HepG2 (cell line): ENCODE measurements at regions not wholly inside any gene's neighbourhood (a gene's known extent, or its start where the extent isn't known, plus 50 kb on each side); places are given as distances from the start of the nearest gene placed in this dataset.

ENCODE experiments used
- ATAC-seq: fragments of 200-7000 bp; cut with Tn5 transposase; 3 replicates; pipeline ENCODE4 v1.9.1; 2020; ENCODE audit warnings: mild to moderate bottlenecking, moderate library complexity
- BruUV-seq: library from RNA; stranded (reverse); fragments of 400-500 nt; replicated peaks from 2 replicates; lab custom pipeline; 2021; lab: Mats Ljungman, UMichigan
- CTCF ChIA-PET: fragments of 300-600 bp; formaldehyde crosslinking; extraction: SDS; loops from one replicate; lab custom pipeline; 2021; ENCODE audit warnings: low total read pairs, inconsistent platforms, low intra/inter-chr PET ratio; lab: Yijun Ruan, JAX
- POLR2A ChIA-PET: fragments of 350-600 bp; sonication (Branson Sonifier 250); formaldehyde crosslinking; loops from one replicate; lab custom pipeline; 2020; ENCODE audit warnings: antibody characterized with exemption, inconsistent platforms; lab: Yijun Ruan, JAX
- DNase-seq: peaks from one replicate; pipeline ENCODE4 v3.0.0-alpha.2; 2015; ENCODE audit warnings: low spot score
- FAIRE-seq: peaks from 3 replicates; lab custom pipeline; 2011; peaks lifted over from hg19 to GRCh38; lab: Jason Lieb, UNC
- H2AFZ ChIP-seq: one replicate; pipeline ENCODE4 v1.6.1; 2011; ENCODE audit warnings: low read length, inconsistent platforms
- H3K27ac ChIP-seq: fragments of 300-600 bp; 3 replicates; pipeline ENCODE4 v1.8.0; 2011; ENCODE audit warnings: mixed run types, mild to moderate bottlenecking, mixed read lengths, low read length, inconsistent platforms; ENCODE audit not compliant: insufficient read depth; ENCODE audit errors: extremely low read length
- H3K27me3 ChIP-seq, 2 experiments: fragments of 200-600 bp in 1 of 2; 2 replicates in 1 of 2; 3 replicates in 1 of 2; pipeline versions ENCODE4 v1.6.0 to v1.8.0; 2011; ENCODE audit warnings: low read length in 2 of 2, mild to moderate bottlenecking in 2 of 2, moderate library complexity in 2 of 2, inconsistent platforms in 1 of 2; ENCODE audit not compliant: insufficient read depth in 2 of 2, control insufficient read depth in 1 of 2
- H3K36me3 ChIP-seq, 2 experiments: fragments of 200-600 bp in 1 of 2; replicated peaks in 1 of 2; 2 replicates in 1 of 2; 3 replicates in 1 of 2; pipeline versions ENCODE4 v1.5.1 to v1.8.0; 2011; ENCODE audit warnings: low read length in 2 of 2, inconsistent platforms in 1 of 2; ENCODE audit not compliant: insufficient read depth in 2 of 2, control insufficient read depth in 1 of 2
- H3K4me1 ChIP-seq: 2 replicates; pipeline ENCODE4 v1.5.1; 2012; ENCODE audit warnings: low read length, inconsistent platforms; ENCODE audit not compliant: insufficient read depth
- H3K4me2 ChIP-seq: 2 replicates; pipeline ENCODE4 v1.6.0; 2011; ENCODE audit warnings: low read depth, low read length, inconsistent platforms
- H3K4me3 ChIP-seq, 3 experiments: fragments of 200-600 bp in 1 of 3; sonication (generic), shearing (Covaris generic) in 1 of 3; replicated peaks in 1 of 3; 2 replicates each; pipeline ENCODE4 v1.5.1; 2011 to 2016; ENCODE audit warnings: low read length in 3 of 3, inconsistent platforms in 2 of 3, low read depth in 2 of 3, mild to moderate bottlenecking in 2 of 3, control low read depth in 1 of 3, mixed read lengths in 1 of 3; ENCODE audit not compliant: insufficient read depth in 1 of 3
- H3K79me2 ChIP-seq: one replicate; pipeline ENCODE4 v1.6.1; 2011; ENCODE audit warnings: low read length, inconsistent platforms; ENCODE audit not compliant: insufficient read depth
- H3K9ac ChIP-seq: 2 replicates; pipeline ENCODE4 v1.6.0; 2011; ENCODE audit warnings: mild to moderate bottlenecking, low read depth, low read length, inconsistent platforms; ENCODE audit not compliant: insufficient read depth
- H3K9me3 ChIP-seq: 2 replicates; pipeline ENCODE4 v1.5.1; 2012; ENCODE audit warnings: mild to moderate bottlenecking, low read length
- H4K20me1 ChIP-seq: 2 replicates; pipeline ENCODE4 v1.6.0; 2011; ENCODE audit warnings: inconsistent platforms, mild to moderate bottlenecking, low read length, moderate library complexity; ENCODE audit not compliant: insufficient read depth
- ATF7-NPFF ChIP-seq: sonication (generic); formaldehyde crosslinking; IDR thresholded peaks from 2 replicates; pipeline ENCODE4 v1.8.1; 2023; ENCODE audit warnings: mild to moderate bottlenecking, low read depth, missing genetic modification reagents, moderate library complexity
- HNRNPH1 ChIP-seq: fragments of 200-400 bp; formaldehyde crosslinking; optimal IDR thresholded peaks from 2 replicates; pipeline ENCODE3; 2017; ENCODE audit warnings: mild to moderate bottlenecking, low read depth, low read length
- NFKB2 ChIP-seq: sonication (generic); formaldehyde crosslinking; IDR thresholded peaks from 2 replicates; pipeline ENCODE4 v1.4.0; 2020; ENCODE audit warnings: missing genetic modification reagents, borderline replicate concordance
- ZBTB1 ChIP-seq: sonication (generic); formaldehyde crosslinking; IDR thresholded peaks from 2 replicates; pipeline ENCODE4 v1.4.0; 2020; ENCODE audit warnings: missing genetic modification reagents, borderline replicate concordance
- ZNF317 ChIP-seq: sonication (generic); formaldehyde crosslinking; IDR thresholded peaks from 2 replicates; pipeline ENCODE4 v1.5.0; 2020; ENCODE audit warnings: mild to moderate bottlenecking, missing genetic modification reagents
- ZNF501 ChIP-seq: sonication (generic); formaldehyde crosslinking; IDR thresholded peaks from 2 replicates; pipeline ENCODE4 v1.5.1; 2020; ENCODE audit warnings: mild to moderate bottlenecking, moderate library complexity, missing genetic modification reagents
- ZNF570 ChIP-seq: sonication (generic); formaldehyde crosslinking; IDR thresholded peaks from 2 replicates; pipeline ENCODE4 v1.4.0; 2020; ENCODE audit warnings: mild to moderate bottlenecking, missing genetic modification reagents, borderline replicate concordance
- ZNF598 ChIP-seq: sonication (generic); formaldehyde crosslinking; IDR thresholded peaks from 2 replicates; pipeline ENCODE4 v1.5.1; 2020; ENCODE audit warnings: mild to moderate bottlenecking, missing genetic modification reagents, borderline replicate concordance
- ZNF780A ChIP-seq: sonication (generic); formaldehyde crosslinking; IDR thresholded peaks from 2 replicates; pipeline ENCODE4 v1.8.0; 2022; ENCODE audit warnings: mild to moderate bottlenecking, missing genetic modification reagents, moderate library complexity
- ZNF788 ChIP-seq: sonication (generic); formaldehyde crosslinking; IDR thresholded peaks from 2 replicates; pipeline ENCODE4 v1.5.0; 2020; ENCODE audit warnings: mild to moderate bottlenecking, missing genetic modification reagents, borderline replicate concordance
- ZNF850 ChIP-seq: sonication (generic); formaldehyde crosslinking; conservative IDR thresholded peaks from 2 replicates; pipeline ENCODE4 v1.9.0; 2021; ENCODE audit warnings: mild to moderate bottlenecking, missing genetic modification reagents
- ZNF883 ChIP-seq: sonication (generic); formaldehyde crosslinking; IDR thresholded peaks from 2 replicates; pipeline ENCODE4 v1.5.1; 2020; ENCODE audit warnings: mild to moderate bottlenecking, missing genetic modification reagents; ENCODE audit errors: not compliant biosample characterization
- WGBS: methylation state at CpG from one replicate; pipeline ENCODE4 v1.1.6; 2017; ENCODE audit warnings: low lambda C conversion rate; 5-methylcytosine and 5-hydroxymethylcytosine counted together
- in situ Hi-C: cut with HindIII; loops from 2 replicates; pipeline ENCODE4 v1.10.0; 2017; ENCODE audit warnings: low pct_unique_long_range_greater_than_20kb; ENCODE audit not compliant: extremely low pct_ligation_motif_present
- intact Hi-C: fragments of 100-400 bp; cut with micrococcal nuclease; formaldehyde crosslinking; loops from one replicate; pipeline ENCODE4 v1.10.0; 2022; ENCODE audit not compliant: unreplicated experiment
- TF ChIP-seq, protein P1 (sequence below): sonication (generic); formaldehyde crosslinking; conservative IDR thresholded peaks from 2 replicates; pipeline ENCODE4 v1.4.0; 2020; ENCODE audit warnings: missing genetic modification reagents

DNA sequence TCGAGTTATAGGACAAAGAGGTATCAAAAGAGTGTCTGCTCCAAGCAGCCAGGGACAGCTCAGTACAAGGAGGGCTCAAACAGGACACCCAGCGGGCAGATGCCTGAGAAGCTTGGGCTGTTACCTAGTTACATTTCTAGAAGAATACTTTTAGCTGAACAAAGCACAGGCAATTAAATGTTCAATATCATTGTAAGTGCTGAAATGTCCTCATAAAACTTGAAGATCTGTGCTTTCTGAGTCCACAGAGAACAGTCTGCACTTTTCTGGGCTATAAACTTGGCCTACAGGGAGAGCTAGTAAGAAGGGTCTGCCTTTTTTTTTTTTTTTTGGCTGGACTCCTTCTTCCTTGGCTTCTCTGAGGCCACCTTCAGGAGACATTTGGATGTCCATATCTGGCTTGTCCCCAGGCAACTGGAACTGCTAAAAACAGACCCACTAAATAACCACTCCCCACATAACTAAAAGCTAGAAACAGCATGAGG is 123.2 kb downstream of the SLC16A9 start:
- no TSS peak for BruUV-seq
- no peaks in the 10 kb centered on the region for H3K4me1 ChIP-seq
- no peak overlapping the region for H3K4me3 ChIP-seq
- peaks cover 0 to 4% of the 10 kb centered on the region in 2 experiments; a peak in 2 of 5 replicates for H3K27me3 ChIP-seq
- ChIA-PET POLR2A (no interaction called here), CTCF (no interaction called here)
- H3K9me3 ChIP-seq = no peaks in the 10 kb centered on the region
- H4K20me1 ChIP-seq = no peaks in the 10 kb centered on the region
- H3K4me2 ChIP-seq = no peak overlapping the region
- in situ Hi-C loops = loop anchor here (25.0 kb wide), 1 partner anchor 674 kb away; no protein-coding TSS in a partner anchor
- FAIRE-seq (no peak), DNase-seq (no peak), ATAC-seq (no peak)
- intact Hi-C loops = no loop called here
- TF ChIP-seq ZNF883 (CRISPR knock-in tag) (no peak), ZNF850 (CRISPR knock-in tag) (no peak), HNRNPH1 (no peak), ZNF780A (CRISPR knock-in tag) (no peak), ATF7-NPFF (CRISPR knock-in tag) (no peak), ZBTB1 (no peak), ZNF598 (CRISPR knock-in tag) (no peak), NFKB2 (CRISPR knock-in tag) (no peak), ZNF788 (CRISPR knock-in tag) (no peak), ZNF570 (CRISPR knock-in tag) (no peak), ZNF501 (CRISPR knock-in tag) (no peak), ZNF317 (CRISPR knock-in tag) (no peak)
- TF ChIP-seq, protein P1, sequence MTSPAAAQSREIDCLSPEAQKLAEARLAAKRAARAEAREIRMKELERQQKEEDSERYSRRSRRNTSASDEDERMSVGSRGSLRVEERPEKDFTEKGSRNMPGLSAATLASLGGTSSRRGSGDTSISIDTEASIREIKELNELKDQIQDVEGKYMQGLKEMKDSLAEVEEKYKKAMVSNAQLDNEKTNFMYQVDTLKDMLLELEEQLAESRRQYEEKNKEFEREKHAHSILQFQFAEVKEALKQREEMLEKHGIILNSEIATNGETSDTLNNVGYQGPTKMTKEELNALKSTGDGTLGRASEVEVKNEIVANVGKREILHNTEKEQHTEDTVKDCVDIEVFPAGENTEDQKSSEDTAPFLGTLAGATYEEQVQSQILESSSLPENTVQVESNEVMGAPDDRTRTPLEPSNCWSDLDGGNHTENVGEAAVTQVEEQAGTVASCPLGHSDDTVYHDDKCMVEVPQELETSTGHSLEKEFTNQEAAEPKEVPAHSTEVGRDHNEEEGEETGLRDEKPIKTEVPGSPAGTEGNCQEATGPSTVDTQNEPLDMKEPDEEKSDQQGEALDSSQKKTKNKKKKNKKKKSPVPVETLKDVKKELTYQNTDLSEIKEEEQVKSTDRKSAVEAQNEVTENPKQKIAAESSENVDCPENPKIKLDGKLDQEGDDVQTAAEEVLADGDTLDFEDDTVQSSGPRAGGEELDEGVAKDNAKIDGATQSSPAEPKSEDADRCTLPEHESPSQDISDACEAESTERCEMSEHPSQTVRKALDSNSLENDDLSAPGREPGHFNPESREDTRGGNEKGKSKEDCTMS (CRISPR knock-in tag) = no peak
- H3K36me3 ChIP-seq = no peaks in the 10 kb centered on the region
- H3K79me2 ChIP-seq = no peaks in the 10 kb centered on the region
- WGBS = 0% methylated on average over 2 of the region's 2 CpGs
- H3K27ac ChIP-seq = no peak overlapping the region
- no peak overlapping the region for H3K9ac ChIP-seq
- no peak overlapping the region for H2AFZ ChIP-seq
